ENCODE measurements at regions not wholly inside any gene's neighbourhood (a gene's known extent, or its start where the extent isn't known, plus 50 kb on each side); places are given as distances from the start of the nearest gene placed in this dataset.
"Not testable (repeated sequence)": the region's sequence is repeated elsewhere in the genome, so short reads cannot be mapped to it uniquely, and the experiment has no call there.

DNA sequence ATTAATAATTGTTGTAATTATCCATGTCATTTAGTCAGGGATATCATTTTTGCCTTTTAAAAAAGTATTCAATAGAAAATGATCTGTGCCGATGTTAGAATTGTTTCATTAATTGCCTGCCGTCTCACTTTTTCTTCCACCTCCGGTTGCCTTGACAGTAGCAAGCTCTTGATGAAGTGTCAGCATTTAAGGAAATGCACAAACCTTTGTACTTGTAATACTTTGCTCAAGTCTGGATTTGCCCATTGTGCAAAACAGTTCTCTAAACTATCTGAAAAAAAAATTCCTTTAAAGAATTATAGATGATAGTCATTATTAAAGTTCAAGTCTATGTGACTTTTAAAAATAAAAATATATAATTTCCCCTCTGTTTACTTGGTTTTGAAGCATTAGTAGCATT lies 619.7 kb downstream of the GATA3 start:
- no peaks in the 10 kb centered on the region for H3K36me3 ChIP-seq
- no peaks in the 10 kb centered on the region for H3K27me3 ChIP-seq
- no peak overlapping the region for H3K4me3 ChIP-seq
- no peaks in the 10 kb centered on the region for H3K4me1 ChIP-seq (ENCODE audit: low read depth)
- no peak overlapping the region for H3K27ac ChIP-seq
- TF ChIP-seq, protein P1, sequence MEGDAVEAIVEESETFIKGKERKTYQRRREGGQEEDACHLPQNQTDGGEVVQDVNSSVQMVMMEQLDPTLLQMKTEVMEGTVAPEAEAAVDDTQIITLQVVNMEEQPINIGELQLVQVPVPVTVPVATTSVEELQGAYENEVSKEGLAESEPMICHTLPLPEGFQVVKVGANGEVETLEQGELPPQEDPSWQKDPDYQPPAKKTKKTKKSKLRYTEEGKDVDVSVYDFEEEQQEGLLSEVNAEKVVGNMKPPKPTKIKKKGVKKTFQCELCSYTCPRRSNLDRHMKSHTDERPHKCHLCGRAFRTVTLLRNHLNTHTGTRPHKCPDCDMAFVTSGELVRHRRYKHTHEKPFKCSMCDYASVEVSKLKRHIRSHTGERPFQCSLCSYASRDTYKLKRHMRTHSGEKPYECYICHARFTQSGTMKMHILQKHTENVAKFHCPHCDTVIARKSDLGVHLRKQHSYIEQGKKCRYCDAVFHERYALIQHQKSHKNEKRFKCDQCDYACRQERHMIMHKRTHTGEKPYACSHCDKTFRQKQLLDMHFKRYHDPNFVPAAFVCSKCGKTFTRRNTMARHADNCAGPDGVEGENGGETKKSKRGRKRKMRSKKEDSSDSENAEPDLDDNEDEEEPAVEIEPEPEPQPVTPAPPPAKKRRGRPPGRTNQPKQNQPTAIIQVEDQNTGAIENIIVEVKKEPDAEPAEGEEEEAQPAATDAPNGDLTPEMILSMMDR (IDR thresholded peaks at IDR 0.05; ENCODE audit: low read depth, low read length): no peak
- DNase-seq (ENCODE audit: low read depth in 1 of 2, low spot score in 1 of 2): no peak
- H3K9me3 ChIP-seq (ENCODE audit: low read depth): no peaks in the 10 kb centered on the region

DNA sequence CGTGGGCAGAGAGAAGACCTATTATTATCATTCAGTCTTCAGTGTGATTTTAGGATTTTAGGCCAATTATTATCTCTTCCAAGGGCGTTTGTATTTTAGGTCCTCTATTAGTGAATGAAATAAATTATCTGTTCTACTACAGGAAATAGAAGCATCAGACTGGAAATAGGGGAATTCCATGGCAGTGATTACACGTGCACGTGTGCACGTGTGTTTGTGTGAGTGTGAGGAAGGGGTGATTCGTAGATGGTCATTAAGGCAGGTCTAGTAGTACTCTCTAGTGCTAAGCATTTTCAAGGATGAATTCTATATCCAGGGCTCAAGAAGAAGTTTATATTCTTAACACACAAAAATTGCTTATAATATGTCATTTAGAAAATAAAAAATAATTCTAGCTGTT lies 623.2 kb downstream of the GATA3 start:
- H3K27ac ChIP-seq: no peak overlapping the region
- H3K4me3 ChIP-seq: no peak overlapping the region
- TF ChIP-seq, protein P1 (IDR thresholded peaks at IDR 0.05; ENCODE audit: low read depth, low read length): no peak
- H3K27me3 ChIP-seq: no peaks in the 10 kb centered on the region
- no peaks in the 10 kb centered on the region for H3K36me3 ChIP-seq
- no peaks in the 10 kb centered on the region for H3K9me3 ChIP-seq (ENCODE audit: low read depth)
- DNase-seq (ENCODE audit: low read depth in 1 of 2, low spot score in 1 of 2): no peak
- H3K4me1 ChIP-seq (ENCODE audit: low read depth): no peaks in the 10 kb centered on the region

DNA sequence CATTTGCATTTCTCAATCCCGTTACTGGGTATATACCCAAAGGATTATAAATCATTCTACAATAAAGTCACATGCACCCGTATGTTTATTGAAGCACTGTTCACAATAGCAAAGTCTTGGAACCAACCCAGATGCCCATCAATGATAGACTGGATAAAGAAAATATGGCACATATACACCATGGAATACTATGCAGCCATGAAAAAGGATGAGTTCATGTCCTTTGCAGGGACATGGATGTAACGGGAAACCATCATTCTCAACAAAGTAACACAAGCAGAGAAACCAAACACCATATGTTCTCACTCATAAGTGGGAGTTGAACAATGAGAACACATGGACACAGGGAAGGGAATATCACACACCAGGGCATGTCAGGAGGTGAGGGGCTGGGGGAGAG lies 630.4 kb downstream of the GATA3 start:
- not testable (repeated sequence) for H3K36me3 ChIP-seq; H3K9me3 ChIP-seq (ENCODE audit: low read depth); H3K27me3 ChIP-seq; H3K4me1 ChIP-seq (ENCODE audit: low read depth); H3K4me3 ChIP-seq; H3K27ac ChIP-seq; DNase-seq (ENCODE audit: low read depth in 1 of 2, low spot score in 1 of 2)

- no peaks in the 10 kb centered on the region for H3K9me3 ChIP-seq (ENCODE audit: low read depth)
- TF ChIP-seq, protein P1 (IDR thresholded peaks at IDR 0.05; ENCODE audit: low read depth, low read length): no peak
- H3K4me1 ChIP-seq (ENCODE audit: low read depth): no peaks in the 10 kb centered on the region
Observed at GRCh38 chr10:8688881-8689280, 634.4 kb downstream of the GATA3 start.

DNA sequence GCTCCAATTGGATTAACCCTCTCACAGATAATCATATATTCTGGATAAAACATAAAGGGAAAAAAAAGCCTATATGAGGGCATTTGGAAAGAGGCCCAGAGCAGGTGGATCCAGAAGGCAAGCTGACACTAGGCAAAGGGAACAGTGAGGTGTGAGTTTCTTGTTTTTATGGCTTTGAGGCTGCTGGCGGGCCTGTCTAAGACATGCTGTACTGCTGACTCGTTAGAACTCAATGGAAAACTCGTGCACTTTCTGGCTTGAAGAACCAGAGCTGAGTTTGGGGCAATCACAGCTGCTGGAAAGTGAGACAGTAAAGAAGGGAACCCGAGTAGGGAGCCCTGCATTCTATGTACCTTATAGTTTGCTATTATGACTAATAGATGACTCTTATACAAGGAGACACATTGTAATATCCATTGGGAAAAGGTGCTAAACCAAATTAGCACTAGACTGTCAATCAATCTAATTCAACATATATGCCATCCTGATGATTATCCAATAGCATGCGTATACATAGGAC lies 637.1 kb downstream of the GATA3 start:
- H3K27ac ChIP-seq: no peak overlapping the region
- no peak overlapping the region for H3K4me3 ChIP-seq
- no peaks in the 10 kb centered on the region for H3K9me3 ChIP-seq (ENCODE audit: low read depth)
- H3K4me1 ChIP-seq (ENCODE audit: low read depth): no peaks in the 10 kb centered on the region
- H3K36me3 ChIP-seq: no peaks in the 10 kb centered on the region
- DNase-seq (ENCODE audit: low read depth in 1 of 2, low spot score in 1 of 2): no peak
- no peaks in the 10 kb centered on the region for H3K27me3 ChIP-seq
- TF ChIP-seq, protein P1 (IDR thresholded peaks at IDR 0.05; ENCODE audit: low read depth, low read length): no peak

More at GRCh38 chr10:8688881-8689280, 634.4 kb downstream of the GATA3 start:
- no peak for DNase-seq (ENCODE audit: low read depth in 1 of 2, low spot score in 1 of 2)
- Histone ChIP-seq H3K36me3 (no peaks in the 10 kb centered on the region), H3K27ac (no peak overlapping the region), H3K27me3 (no peaks in the 10 kb centered on the region), H3K4me3 (no peak overlapping the region)

- DNase-seq (ENCODE audit: low read depth in 1 of 2, low spot score in 1 of 2); H3K27me3 ChIP-seq; H3K9me3 ChIP-seq (ENCODE audit: low read depth); H3K36me3 ChIP-seq; H3K27ac ChIP-seq; H3K4me1 ChIP-seq (ENCODE audit: low read depth); H3K4me3 ChIP-seq: not testable (repeated sequence)
Observed at GRCh38 chr10:8693635-8694034, 639.1 kb downstream of the GATA3 start.

- Histone ChIP-seq H3K27me3 (no peaks in the 10 kb centered on the region), H3K36me3 (no peaks in the 10 kb centered on the region), H3K4me1 (ENCODE audit: low read depth) (no peaks in the 10 kb centered on the region), H3K9me3 (ENCODE audit: low read depth) (no peaks in the 10 kb centered on the region), H3K4me3 (no peak overlapping the region), H3K27ac (no peak overlapping the region)
- DNase-seq (ENCODE audit: low read depth in 1 of 2, low spot score in 1 of 2): no peak
- TF ChIP-seq, protein P1 (IDR thresholded peaks at IDR 0.05; ENCODE audit: low read depth, low read length): no peak
Observed at GRCh38 chr10:8696746-8697145, 642.3 kb downstream of the GATA3 start.
